GM23338 (cell line): ENCODE measurements at regions not wholly inside any gene's neighbourhood (a gene's known extent, or its start where the extent isn't known, plus 50 kb on each side); places are given as distances from the start of the nearest gene placed in this dataset.

Experiments
- ATAC-seq: fragments of 200-7000 bp; cut with Tn5 transposase; 3 replicates; pipeline ENCODE4 v1.9.1; 2020
- DNase-seq: peaks from one replicate; pipeline ENCODE4 v3.0.0-alpha.2; 2015; ENCODE audit warnings: low spot score
- H2AFZ ChIP-seq: fragments of 200-600 bp; sonication (generic); 2 replicates; pipeline ENCODE4 v1.8.0; 2016; ENCODE audit warnings: antibody characterized with exemption, mild to moderate bottlenecking, moderate library complexity
- H3F3A ChIP-seq: fragments of 200-600 bp; sonication (generic); replicated peaks from 2 replicates; pipeline ENCODE4 v1.8.0; 2017; ENCODE audit warnings: antibody characterized with exemption, mixed run types, low read depth
- H3K27ac ChIP-seq: fragments of 200-600 bp; sonication (generic); 2 replicates; pipeline ENCODE4 v1.6.1; 2016; ENCODE audit warnings: low read depth
- H3K27me3 ChIP-seq: fragments of 200-600 bp; sonication (generic); 2 replicates; pipeline ENCODE4 v1.8.0; 2016; ENCODE audit warnings: mild to moderate bottlenecking, mixed run types, moderate library complexity; ENCODE audit not compliant: insufficient read depth
- H3K36me3 ChIP-seq: fragments of 200-600 bp; sonication (generic); 2 replicates; pipeline ENCODE4 v1.8.0; 2016; ENCODE audit warnings: mild to moderate bottlenecking; ENCODE audit not compliant: insufficient read depth
- H3K4me1 ChIP-seq: fragments of 200-600 bp; sonication (generic); 2 replicates; pipeline ENCODE4 v1.8.0; 2016; ENCODE audit warnings: mild to moderate bottlenecking, moderate library complexity; ENCODE audit not compliant: insufficient read depth
- H3K4me2 ChIP-seq: fragments of 200-600 bp; sonication (generic); 2 replicates; pipeline ENCODE4 v1.7.1; 2017; ENCODE audit warnings: mixed run types
- H3K4me3 ChIP-seq: fragments of 200-600 bp; sonication (generic); 2 replicates; pipeline ENCODE4 v1.6.1; 2016; ENCODE audit warnings: mixed run types
- H3K79me2 ChIP-seq: fragments of 200-600 bp; sonication (generic); replicated peaks from 2 replicates; pipeline ENCODE4 v1.8.0; 2017; ENCODE audit warnings: mild to moderate bottlenecking; ENCODE audit not compliant: insufficient read depth
- H3K9me2 ChIP-seq: fragments of 200-600 bp; sonication (generic); 2 replicates; pipeline ENCODE4 v1.8.0; 2017; ENCODE audit not compliant: insufficient read depth
- H4K20me1 ChIP-seq: fragments of 200-600 bp; sonication (generic); replicated peaks from 2 replicates; pipeline ENCODE4 v1.8.0; 2017; ENCODE audit warnings: mild to moderate bottlenecking; ENCODE audit not compliant: insufficient read depth
- H3K27ac Mint-ChIP-seq: 2 replicates; pipeline ENCODE4 v1.8.0; 2020; ENCODE audit warnings: inconsistent platforms, mild to moderate bottlenecking, moderate library complexity, mixed read lengths
- H3K27me3 Mint-ChIP-seq: 3 replicates; pipeline ENCODE4 v1.8.0; 2022; ENCODE audit warnings: low read depth, mild to moderate bottlenecking, moderate library complexity, mixed read lengths, inconsistent platforms; ENCODE audit not compliant: insufficient read depth, poor library complexity
- H3K36me3 Mint-ChIP-seq: 3 replicates; pipeline ENCODE4 v1.8.0; 2021; ENCODE audit warnings: low read depth, mild to moderate bottlenecking, inconsistent platforms, moderate library complexity, mixed read lengths
- H3K4me1 Mint-ChIP-seq: 3 replicates; pipeline ENCODE4 v1.8.0; 2020; ENCODE audit warnings: mild to moderate bottlenecking, inconsistent platforms, mixed read lengths
- H3K4me3 Mint-ChIP-seq: 3 replicates; pipeline ENCODE4 v1.8.0; 2021; ENCODE audit warnings: moderate library complexity, mild to moderate bottlenecking, inconsistent platforms, mixed read lengths
- H3K9me3 Mint-ChIP-seq: 3 replicates; pipeline ENCODE4 v1.8.0; 2020; ENCODE audit warnings: moderate library complexity, mild to moderate bottlenecking, inconsistent platforms, mixed read lengths
- CREB1 ChIP-seq: fragments of 250-450 bp; sonication (Bioruptor Pico); IDR thresholded peaks from 2 replicates; pipeline ENCODE4 v1.5.0; 2020; ENCODE audit warnings: low read depth, mild to moderate bottlenecking, moderate library complexity
- EZH2 ChIP-seq: fragments of 200-600 bp; sonication (generic); IDR thresholded peaks from one replicate; pipeline ENCODE4 v1.8.0; 2017; ENCODE audit warnings: antibody characterized with exemption, mild to moderate bottlenecking, low read depth; ENCODE audit not compliant: unreplicated experiment
- EZH2phosphoT487 ChIP-seq: fragments of 200-600 bp; sonication (generic); IDR thresholded peaks from one replicate; pipeline ENCODE4 v1.8.1; 2018; ENCODE audit warnings: antibody characterized with exemption; ENCODE audit not compliant: unreplicated experiment
- JUNB ChIP-seq: IDR thresholded peaks from one replicate; pipeline ENCODE4 v1.6.1; 2016; ENCODE audit warnings: antibody characterized with exemption; ENCODE audit not compliant: unreplicated experiment
- NANOG ChIP-seq: IDR thresholded peaks from 2 replicates; pipeline ENCODE4 v1.6.1; 2016; ENCODE audit warnings: antibody characterized with exemption, borderline replicate concordance
- POLR2AphosphoS5 ChIP-seq: IDR thresholded peaks from 2 replicates; pipeline ENCODE4 v1.6.1; 2016; ENCODE audit warnings: antibody characterized with exemption, low read depth
- STAT1 ChIP-seq: IDR thresholded peaks from one replicate; pipeline ENCODE4 v1.6.1; 2016; ENCODE audit warnings: antibody characterized with exemption; ENCODE audit not compliant: unreplicated experiment
- ZNF114 ChIP-seq: fragments of 250-450 bp; sonication (Bioruptor Pico); IDR thresholded peaks from 2 replicates; pipeline ENCODE4 v1.5.0; 2020; ENCODE audit warnings: mild to moderate bottlenecking, moderate library complexity
- ZNF331 ChIP-seq: fragments of 250-450 bp; sonication (Bioruptor Pico); IDR thresholded peaks from 2 replicates; pipeline ENCODE4 v1.5.0; 2020; ENCODE audit warnings: low read depth, mild to moderate bottlenecking, moderate library complexity
- TF ChIP-seq, protein P1 (sequence below), 2 experiments: fragments of 200-600 bp in 1 of 2; sonication (generic) in 1 of 2; conservative IDR thresholded peaks; 2 replicates each; pipeline versions ENCODE4 v1.5.1 to v1.6.1; 2016 to 2017; ENCODE audit warnings: antibody characterized with exemption in 2 of 2, low read depth in 2 of 2, mild to moderate bottlenecking in 2 of 2, moderate library complexity in 1 of 2
- TF ChIP-seq, protein P2 (sequence below): IDR thresholded peaks from one replicate; pipeline ENCODE4 v1.6.1; 2018; ENCODE audit warnings: antibody characterized with exemption; ENCODE audit not compliant: unreplicated experiment
- TF ChIP-seq, protein P3 (sequence below): fragments of 250-450 bp; sonication (Bioruptor Pico); IDR thresholded peaks from 2 replicates; pipeline ENCODE4 v1.5.0; 2020; ENCODE audit warnings: mild to moderate bottlenecking, moderate library complexity
- TF ChIP-seq, protein P4 (sequence below): IDR thresholded peaks from 2 replicates; pipeline ENCODE4 v1.6.1; 2016; ENCODE audit warnings: antibody characterized with exemption

DNA sequence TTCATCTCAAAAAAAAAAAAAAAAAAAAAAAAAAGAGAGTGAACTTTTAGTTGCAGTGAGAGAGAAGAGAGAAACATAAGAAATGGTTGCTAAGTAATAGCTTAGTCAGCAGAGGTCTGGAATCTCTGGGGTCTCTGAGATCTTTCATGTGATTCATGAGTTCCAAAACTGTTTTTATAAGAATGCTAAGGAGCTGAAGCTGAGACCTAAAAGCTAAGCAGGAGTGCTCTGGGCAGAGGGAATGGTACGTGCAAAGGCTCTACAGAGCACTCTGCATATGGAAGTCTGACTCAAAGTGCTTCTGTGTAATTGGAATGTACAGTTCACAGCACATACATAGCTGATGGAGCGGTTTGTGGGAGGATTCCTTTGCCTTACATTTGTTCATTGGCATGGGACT, 66.3 kb upstream of the LRIG1 start:
- H3K9me3 Mint-ChIP-seq, result peaks cover 14% of the 10 kb centered on the region; the same call in 2 of the 3 replicates
- H3K36me3 Mint-ChIP-seq, result peaks cover 5% of the 10 kb centered on the region; the same call in 2 of the 3 replicates
- H3F3A ChIP-seq, result no peaks in the 10 kb centered on the region
- no peaks in the 10 kb centered on the region for H3K79me2 ChIP-seq
- no peak overlapping the region for H3K4me2 ChIP-seq
- DNase-seq (no peak), ATAC-seq (no peak)
- H3K27me3 Mint-ChIP-seq, result peaks cover 23% of the 10 kb centered on the region
- no peaks in the 10 kb centered on the region for H3K36me3 ChIP-seq
- H3K27ac Mint-ChIP-seq, result no peak overlapping the region
- no peak for TF ChIP-seq STAT1
- TF ChIP-seq ZNF331 (CRISPR knock-in tag), result no peak
- no peak for TF ChIP-seq ZNF114 (CRISPR knock-in tag)
- TF ChIP-seq, protein P1, sequence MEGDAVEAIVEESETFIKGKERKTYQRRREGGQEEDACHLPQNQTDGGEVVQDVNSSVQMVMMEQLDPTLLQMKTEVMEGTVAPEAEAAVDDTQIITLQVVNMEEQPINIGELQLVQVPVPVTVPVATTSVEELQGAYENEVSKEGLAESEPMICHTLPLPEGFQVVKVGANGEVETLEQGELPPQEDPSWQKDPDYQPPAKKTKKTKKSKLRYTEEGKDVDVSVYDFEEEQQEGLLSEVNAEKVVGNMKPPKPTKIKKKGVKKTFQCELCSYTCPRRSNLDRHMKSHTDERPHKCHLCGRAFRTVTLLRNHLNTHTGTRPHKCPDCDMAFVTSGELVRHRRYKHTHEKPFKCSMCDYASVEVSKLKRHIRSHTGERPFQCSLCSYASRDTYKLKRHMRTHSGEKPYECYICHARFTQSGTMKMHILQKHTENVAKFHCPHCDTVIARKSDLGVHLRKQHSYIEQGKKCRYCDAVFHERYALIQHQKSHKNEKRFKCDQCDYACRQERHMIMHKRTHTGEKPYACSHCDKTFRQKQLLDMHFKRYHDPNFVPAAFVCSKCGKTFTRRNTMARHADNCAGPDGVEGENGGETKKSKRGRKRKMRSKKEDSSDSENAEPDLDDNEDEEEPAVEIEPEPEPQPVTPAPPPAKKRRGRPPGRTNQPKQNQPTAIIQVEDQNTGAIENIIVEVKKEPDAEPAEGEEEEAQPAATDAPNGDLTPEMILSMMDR (conservative IDR thresholded peaks at IDR 0.05; ENCODE audit: low read depth in 2 of 2), result no peak
- no peak for TF ChIP-seq EZH2phosphoT487
- TF ChIP-seq, protein P2, sequence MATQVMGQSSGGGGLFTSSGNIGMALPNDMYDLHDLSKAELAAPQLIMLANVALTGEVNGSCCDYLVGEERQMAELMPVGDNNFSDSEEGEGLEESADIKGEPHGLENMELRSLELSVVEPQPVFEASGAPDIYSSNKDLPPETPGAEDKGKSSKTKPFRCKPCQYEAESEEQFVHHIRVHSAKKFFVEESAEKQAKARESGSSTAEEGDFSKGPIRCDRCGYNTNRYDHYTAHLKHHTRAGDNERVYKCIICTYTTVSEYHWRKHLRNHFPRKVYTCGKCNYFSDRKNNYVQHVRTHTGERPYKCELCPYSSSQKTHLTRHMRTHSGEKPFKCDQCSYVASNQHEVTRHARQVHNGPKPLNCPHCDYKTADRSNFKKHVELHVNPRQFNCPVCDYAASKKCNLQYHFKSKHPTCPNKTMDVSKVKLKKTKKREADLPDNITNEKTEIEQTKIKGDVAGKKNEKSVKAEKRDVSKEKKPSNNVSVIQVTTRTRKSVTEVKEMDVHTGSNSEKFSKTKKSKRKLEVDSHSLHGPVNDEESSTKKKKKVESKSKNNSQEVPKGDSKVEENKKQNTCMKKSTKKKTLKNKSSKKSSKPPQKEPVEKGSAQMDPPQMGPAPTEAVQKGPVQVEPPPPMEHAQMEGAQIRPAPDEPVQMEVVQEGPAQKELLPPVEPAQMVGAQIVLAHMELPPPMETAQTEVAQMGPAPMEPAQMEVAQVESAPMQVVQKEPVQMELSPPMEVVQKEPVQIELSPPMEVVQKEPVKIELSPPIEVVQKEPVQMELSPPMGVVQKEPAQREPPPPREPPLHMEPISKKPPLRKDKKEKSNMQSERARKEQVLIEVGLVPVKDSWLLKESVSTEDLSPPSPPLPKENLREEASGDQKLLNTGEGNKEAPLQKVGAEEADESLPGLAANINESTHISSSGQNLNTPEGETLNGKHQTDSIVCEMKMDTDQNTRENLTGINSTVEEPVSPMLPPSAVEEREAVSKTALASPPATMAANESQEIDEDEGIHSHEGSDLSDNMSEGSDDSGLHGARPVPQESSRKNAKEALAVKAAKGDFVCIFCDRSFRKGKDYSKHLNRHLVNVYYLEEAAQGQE, result no peak
- TF ChIP-seq, protein P3, sequence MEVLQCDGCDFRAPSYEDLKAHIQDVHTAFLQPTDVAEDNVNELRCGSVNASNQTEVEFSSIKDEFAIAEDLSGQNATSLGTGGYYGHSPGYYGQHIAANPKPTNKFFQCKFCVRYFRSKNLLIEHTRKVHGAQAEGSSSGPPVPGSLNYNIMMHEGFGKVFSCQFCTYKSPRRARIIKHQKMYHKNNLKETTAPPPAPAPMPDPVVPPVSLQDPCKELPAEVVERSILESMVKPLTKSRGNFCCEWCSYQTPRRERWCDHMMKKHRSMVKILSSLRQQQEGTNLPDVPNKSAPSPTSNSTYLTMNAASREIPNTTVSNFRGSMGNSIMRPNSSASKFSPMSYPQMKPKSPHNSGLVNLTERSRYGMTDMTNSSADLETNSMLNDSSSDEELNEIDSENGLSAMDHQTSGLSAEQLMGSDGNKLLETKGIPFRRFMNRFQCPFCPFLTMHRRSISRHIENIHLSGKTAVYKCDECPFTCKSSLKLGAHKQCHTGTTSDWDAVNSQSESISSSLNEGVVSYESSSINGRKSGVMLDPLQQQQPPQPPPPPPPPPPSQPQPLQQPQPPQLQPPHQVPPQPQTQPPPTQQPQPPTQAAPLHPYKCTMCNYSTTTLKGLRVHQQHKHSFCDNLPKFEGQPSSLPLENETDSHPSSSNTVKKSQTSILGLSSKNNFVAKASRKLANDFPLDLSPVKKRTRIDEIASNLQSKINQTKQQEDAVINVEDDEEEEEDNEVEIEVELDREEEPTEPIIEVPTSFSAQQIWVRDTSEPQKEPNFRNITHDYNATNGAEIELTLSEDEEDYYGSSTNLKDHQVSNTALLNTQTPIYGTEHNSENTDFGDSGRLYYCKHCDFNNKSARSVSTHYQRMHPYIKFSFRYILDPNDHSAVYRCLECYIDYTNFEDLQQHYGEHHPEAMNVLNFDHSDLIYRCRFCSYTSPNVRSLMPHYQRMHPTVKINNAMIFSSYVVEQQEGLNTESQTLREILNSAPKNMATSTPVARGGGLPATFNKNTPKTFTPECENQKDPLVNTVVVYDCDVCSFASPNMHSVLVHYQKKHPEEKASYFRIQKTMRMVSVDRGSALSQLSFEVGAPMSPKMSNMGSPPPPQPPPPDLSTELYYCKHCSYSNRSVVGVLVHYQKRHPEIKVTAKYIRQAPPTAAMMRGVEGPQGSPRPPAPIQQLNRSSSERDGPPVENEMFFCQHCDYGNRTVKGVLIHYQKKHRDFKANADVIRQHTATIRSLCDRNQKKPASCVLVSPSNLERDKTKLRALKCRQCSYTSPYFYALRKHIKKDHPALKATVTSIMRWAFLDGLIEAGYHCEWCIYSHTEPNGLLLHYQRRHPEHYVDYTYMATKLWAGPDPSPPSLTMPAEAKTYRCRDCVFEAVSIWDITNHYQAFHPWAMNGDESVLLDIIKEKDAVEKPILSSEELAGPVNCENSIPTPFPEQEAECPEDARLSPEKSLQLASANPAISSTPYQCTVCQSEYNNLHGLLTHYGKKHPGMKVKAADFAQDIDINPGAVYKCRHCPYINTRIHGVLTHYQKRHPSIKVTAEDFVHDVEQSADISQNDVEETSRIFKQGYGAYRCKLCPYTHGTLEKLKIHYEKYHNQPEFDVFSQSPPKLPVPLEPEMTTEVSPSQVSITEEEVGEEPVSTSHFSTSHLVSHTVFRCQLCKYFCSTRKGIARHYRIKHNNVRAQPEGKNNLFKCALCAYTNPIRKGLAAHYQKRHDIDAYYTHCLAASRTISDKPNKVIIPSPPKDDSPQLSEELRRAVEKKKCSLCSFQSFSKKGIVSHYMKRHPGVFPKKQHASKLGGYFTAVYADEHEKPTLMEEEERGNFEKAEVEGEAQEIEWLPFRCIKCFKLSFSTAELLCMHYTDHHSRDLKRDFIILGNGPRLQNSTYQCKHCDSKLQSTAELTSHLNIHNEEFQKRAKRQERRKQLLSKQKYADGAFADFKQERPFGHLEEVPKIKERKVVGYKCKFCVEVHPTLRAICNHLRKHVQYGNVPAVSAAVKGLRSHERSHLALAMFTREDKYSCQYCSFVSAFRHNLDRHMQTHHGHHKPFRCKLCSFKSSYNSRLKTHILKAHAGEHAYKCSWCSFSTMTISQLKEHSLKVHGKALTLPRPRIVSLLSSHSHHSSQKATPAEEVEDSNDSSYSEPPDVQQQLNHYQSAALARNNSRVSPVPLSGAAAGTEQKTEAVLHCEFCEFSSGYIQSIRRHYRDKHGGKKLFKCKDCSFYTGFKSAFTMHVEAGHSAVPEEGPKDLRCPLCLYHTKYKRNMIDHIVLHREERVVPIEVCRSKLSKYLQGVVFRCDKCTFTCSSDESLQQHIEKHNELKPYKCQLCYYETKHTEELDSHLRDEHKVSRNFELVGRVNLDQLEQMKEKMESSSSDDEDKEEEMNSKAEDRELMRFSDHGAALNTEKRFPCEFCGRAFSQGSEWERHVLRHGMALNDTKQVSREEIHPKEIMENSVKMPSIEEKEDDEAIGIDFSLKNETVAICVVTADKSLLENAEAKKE (CRISPR knock-in tag), result no peak
- TF ChIP-seq NANOG, result no peak
- TF ChIP-seq, protein P4, sequence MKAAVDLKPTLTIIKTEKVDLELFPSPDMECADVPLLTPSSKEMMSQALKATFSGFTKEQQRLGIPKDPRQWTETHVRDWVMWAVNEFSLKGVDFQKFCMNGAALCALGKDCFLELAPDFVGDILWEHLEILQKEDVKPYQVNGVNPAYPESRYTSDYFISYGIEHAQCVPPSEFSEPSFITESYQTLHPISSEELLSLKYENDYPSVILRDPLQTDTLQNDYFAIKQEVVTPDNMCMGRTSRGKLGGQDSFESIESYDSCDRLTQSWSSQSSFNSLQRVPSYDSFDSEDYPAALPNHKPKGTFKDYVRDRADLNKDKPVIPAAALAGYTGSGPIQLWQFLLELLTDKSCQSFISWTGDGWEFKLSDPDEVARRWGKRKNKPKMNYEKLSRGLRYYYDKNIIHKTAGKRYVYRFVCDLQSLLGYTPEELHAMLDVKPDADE, result no peak
- TF ChIP-seq JUNB, result no peak
- TF ChIP-seq POLR2AphosphoS5, result no peak
- no peak for TF ChIP-seq CREB1
- no peak for TF ChIP-seq EZH2
- peaks cover 13% of the 10 kb centered on the region for H3K4me1 Mint-ChIP-seq
- H4K20me1 ChIP-seq, result no peaks in the 10 kb centered on the region
- no peak overlapping the region for H3K27ac ChIP-seq
- no peak overlapping the region for H3K4me3 Mint-ChIP-seq
- peaks cover 25% of the 10 kb centered on the region for H3K27me3 ChIP-seq
- H3K4me3 ChIP-seq, result no peak overlapping the region
- H3K4me1 ChIP-seq, result peaks cover 13% of the 10 kb centered on the region
- H2AFZ ChIP-seq, result no peak overlapping the region
- 0 out of 2 replicates have a peak, but pooled peaks cover under 1% of the 10 kb centered on the region for H3K9me2 ChIP-seq
